ENCODE measurements at regions not wholly inside any gene's neighbourhood (a gene's known extent, or its start where the extent isn't known, plus 50 kb on each side); places are given as distances from the start of the nearest gene placed in this dataset.

DNA sequence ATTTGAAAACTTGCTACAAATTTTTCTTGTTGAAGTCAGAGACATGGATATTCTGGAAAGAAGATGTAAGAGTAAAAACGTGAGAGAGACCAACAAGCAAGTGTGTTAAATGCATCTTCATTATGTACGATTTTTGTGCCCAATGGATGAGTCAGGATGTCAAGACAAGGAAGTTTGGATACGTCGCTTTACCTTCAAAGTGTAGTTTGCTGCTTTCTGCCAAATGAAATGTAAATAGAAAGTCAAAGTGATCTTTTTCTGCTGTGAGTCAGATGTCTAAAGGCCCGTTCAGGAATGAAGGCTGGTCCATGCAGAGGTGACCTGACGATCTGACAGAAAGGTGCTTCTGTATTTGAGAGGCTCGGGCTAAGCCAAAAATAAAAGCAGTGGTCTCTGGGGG is 273.1 kb upstream of the PIK3R1 start:
- 7% methylated on average over 7 of the region's 7 CpGs for WGBS (ENCODE audit: missing lambda C conversion rate)
- no peak for DNase-seq (ENCODE audit: low read depth in 1 of 2, low spot score in 1 of 2)
- Histone ChIP-seq H3K4me2 (no peak overlapping the region), H3K4me3 (no peak overlapping the region), H3K9me3 (no peaks in the 10 kb centered on the region), H3K27ac (no peak overlapping the region), H3K4me1 (no peaks in the 10 kb centered on the region)
- ChIA-PET POLR2A (no interaction called here), CTCF (no interaction called here)
- FAIRE-seq, result no peak
- no peak for ATAC-seq
- TF ChIP-seq JUN (IDR thresholded peaks at IDR 0.05) (no peak), CHD4 (IDR thresholded peaks at IDR 0.05; ENCODE audit: borderline replicate concordance) (no peak), HOXB5 (CRISPR knock-in tag; IDR thresholded peaks at IDR 0.05) (no peak), MYC (IDR thresholded peaks at IDR 0.05; ENCODE audit: borderline replicate concordance, low read length) (no peak), HOXB13 (CRISPR knock-in tag; IDR thresholded peaks at IDR 0.05; ENCODE audit: low read depth) (no peak), NFE2L2 (conservative IDR thresholded peaks at IDR 0.05; ENCODE audit: low read length) (no peak), JUNB (IDR thresholded peaks at IDR 0.05) (no peak), RCOR1 (IDR thresholded peaks at IDR 0.05; ENCODE audit: low read depth, low read length) (no peak), HDAC2 (IDR thresholded peaks at IDR 0.05) (no peak), GATA3 (IDR thresholded peaks at IDR 0.05; ENCODE audit: borderline replicate concordance) (no peak)

DNA sequence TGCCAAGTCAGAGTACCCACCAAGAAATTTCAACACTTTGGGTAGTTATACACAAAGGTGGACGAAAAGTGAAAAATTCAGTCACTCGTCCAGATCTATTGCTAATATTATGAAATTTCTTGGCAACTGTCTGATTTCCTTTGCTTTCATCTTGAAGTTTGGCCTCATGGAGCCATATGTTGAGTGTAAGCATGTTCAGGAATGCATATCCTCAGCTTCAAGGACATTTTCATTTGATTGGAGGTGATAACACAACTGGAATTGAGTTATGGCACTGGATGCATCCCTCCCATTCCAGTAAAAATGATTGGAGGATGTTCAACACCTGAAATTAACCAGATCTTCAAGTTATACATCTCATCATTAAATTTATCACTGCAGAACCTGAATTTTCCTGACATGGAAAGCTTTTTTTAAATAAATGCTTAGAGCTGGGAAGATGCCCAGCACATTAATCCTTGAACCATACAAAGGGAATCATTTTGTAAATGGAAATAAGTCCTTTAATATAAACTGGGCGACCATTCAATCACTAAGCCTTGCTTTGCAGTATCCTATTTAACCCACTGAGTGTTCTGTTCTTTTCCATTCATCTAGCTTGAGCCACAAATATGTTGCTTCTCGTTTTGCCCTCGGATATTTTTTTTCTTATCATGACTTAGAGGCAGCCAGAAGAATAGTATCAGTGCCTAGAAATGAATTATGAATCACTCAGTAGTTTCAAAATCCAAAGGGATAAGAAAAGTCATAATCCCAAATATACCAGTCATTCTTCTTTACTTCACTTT is 273.7 kb upstream of the PIK3R1 start:
- ATAC-seq (no peak), DNase-seq (ENCODE audit: low read depth in 1 of 2, low spot score in 1 of 2) (no peak), FAIRE-seq (no peak)
- H3K4me3 ChIP-seq, result no peak overlapping the region
- no peaks in the 10 kb centered on the region for H3K9me3 ChIP-seq
- WGBS (ENCODE audit: missing lambda C conversion rate), result 4% methylated on average over 5 of the region's 5 CpGs
- ChIA-PET POLR2A (no interaction called here), CTCF (no interaction called here)
- no peak overlapping the region for H3K27ac ChIP-seq
- TF ChIP-seq, protein P1, sequence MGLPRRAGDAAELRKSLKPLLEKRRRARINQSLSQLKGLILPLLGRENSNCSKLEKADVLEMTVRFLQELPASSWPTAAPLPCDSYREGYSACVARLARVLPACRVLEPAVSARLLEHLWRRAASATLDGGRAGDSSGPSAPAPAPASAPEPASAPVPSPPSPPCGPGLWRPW (IDR thresholded peaks at IDR 0.05), result no peak
- no peak for TF ChIP-seq RARB (CRISPR knock-in tag; IDR thresholded peaks at IDR 0.05)
- TF ChIP-seq, protein P2, sequence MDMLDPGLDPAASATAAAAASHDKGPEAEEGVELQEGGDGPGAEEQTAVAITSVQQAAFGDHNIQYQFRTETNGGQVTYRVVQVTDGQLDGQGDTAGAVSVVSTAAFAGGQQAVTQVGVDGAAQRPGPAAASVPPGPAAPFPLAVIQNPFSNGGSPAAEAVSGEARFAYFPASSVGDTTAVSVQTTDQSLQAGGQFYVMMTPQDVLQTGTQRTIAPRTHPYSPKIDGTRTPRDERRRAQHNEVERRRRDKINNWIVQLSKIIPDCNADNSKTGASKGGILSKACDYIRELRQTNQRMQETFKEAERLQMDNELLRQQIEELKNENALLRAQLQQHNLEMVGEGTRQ (IDR thresholded peaks at IDR 0.05), result no peak
- TF ChIP-seq RFX5 (IDR thresholded peaks at IDR 0.05), result no peak
- TF ChIP-seq, protein P3, sequence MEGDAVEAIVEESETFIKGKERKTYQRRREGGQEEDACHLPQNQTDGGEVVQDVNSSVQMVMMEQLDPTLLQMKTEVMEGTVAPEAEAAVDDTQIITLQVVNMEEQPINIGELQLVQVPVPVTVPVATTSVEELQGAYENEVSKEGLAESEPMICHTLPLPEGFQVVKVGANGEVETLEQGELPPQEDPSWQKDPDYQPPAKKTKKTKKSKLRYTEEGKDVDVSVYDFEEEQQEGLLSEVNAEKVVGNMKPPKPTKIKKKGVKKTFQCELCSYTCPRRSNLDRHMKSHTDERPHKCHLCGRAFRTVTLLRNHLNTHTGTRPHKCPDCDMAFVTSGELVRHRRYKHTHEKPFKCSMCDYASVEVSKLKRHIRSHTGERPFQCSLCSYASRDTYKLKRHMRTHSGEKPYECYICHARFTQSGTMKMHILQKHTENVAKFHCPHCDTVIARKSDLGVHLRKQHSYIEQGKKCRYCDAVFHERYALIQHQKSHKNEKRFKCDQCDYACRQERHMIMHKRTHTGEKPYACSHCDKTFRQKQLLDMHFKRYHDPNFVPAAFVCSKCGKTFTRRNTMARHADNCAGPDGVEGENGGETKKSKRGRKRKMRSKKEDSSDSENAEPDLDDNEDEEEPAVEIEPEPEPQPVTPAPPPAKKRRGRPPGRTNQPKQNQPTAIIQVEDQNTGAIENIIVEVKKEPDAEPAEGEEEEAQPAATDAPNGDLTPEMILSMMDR (IDR thresholded peaks at IDR 0.05), result no peak
- TF ChIP-seq POLR2A (IDR thresholded peaks at IDR 0.05; ENCODE audit: low read length), result no peak
- TF ChIP-seq, protein P4, sequence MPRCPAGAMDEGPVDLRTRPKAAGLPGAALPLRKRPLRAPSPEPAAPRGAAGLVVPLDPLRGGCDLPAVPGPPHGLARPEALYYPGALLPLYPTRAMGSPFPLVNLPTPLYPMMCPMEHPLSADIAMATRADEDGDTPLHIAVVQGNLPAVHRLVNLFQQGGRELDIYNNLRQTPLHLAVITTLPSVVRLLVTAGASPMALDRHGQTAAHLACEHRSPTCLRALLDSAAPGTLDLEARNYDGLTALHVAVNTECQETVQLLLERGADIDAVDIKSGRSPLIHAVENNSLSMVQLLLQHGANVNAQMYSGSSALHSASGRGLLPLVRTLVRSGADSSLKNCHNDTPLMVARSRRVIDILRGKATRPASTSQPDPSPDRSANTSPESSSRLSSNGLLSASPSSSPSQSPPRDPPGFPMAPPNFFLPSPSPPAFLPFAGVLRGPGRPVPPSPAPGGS (IDR thresholded peaks at IDR 0.05), result no peak
- TF ChIP-seq CHD2 (IDR thresholded peaks at IDR 0.05; ENCODE audit: low read length, partially characterized antibody), result no peak
- TF ChIP-seq CBX8 (IDR thresholded peaks at IDR 0.05), result no peak
- TF ChIP-seq CEBPB (IDR thresholded peaks at IDR 0.05), result no peak
- TF ChIP-seq, protein P5, sequence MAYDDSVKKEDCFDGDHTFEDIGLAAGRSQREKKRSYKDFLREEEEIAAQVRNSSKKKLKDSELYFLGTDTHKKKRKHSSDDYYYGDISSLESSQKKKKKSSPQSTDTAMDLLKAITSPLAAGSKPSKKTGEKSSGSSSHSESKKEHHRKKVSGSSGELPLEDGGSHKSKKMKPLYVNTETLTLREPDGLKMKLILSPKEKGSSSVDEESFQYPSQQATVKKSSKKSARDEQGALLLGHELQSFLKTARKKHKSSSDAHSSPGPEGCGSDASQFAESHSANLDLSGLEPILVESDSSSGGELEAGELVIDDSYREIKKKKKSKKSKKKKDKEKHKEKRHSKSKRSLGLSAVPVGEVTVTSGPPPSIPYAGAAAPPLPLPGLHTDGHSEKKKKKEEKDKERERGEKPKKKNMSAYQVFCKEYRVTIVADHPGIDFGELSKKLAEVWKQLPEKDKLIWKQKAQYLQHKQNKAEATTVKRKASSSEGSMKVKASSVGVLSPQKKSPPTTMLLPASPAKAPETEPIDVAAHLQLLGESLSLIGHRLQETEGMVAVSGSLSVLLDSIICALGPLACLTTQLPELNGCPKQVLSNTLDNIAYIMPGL (CRISPR knock-in tag; IDR thresholded peaks at IDR 0.05; ENCODE audit: borderline replicate concordance), result no peak
- TF ChIP-seq EP300 (IDR thresholded peaks at IDR 0.05), result no peak
- H3K4me2 ChIP-seq, result no peak overlapping the region
- no peaks in the 10 kb centered on the region for H3K4me1 ChIP-seq
